Thoracic aorta (tissue), 2 donors: ENCODE measurements at regions not wholly inside any gene's neighbourhood (a gene's known extent, or its start where the extent isn't known, plus 50 kb on each side); places are given as distances from the start of the nearest gene placed in this dataset.

ENCODE experiments used
- ATAC-seq: fragments of 150-250 bp; one replicate; pipeline ENCODE4 v1.8.0; 2017; ENCODE audit warnings: low read depth; ENCODE audit not compliant: insufficient number of reproducible peaks, low FRiP score
- DNase-seq: peaks from one replicate; pipeline ENCODE4 v3.0.0-alpha.2; 2020; ENCODE audit warnings: low spot score
- H3K27ac ChIP-seq, 2 donors: fragments of 200-600 bp; sonication (generic); 1 replicate in 1 of 2; 2 replicates in 1 of 2; pipeline ENCODE4 v1.5.1; 2016; ENCODE audit warnings: mild to moderate bottlenecking in 2 of 2, moderate library complexity in 2 of 2
- H3K27me3 ChIP-seq: fragments of 200-600 bp; sonication (generic); replicated peaks from 2 replicates; pipeline ENCODE4 v1.6.0; 2016; ENCODE audit warnings: mild to moderate bottlenecking; ENCODE audit not compliant: insufficient read depth
- H3K36me3 ChIP-seq: fragments of 200-600 bp; sonication (generic); one replicate; pipeline ENCODE4 v1.5.1; 2016
- H3K4me1 ChIP-seq, 2 donors: fragments of 200-600 bp; sonication (generic); 1 replicate in 1 of 2; 2 replicates in 1 of 2; pipeline versions ENCODE4 v1.5.1 to v1.6.0; 2016; ENCODE audit warnings: low read depth in 2 of 2, mild to moderate bottlenecking in 1 of 2; ENCODE audit not compliant: control insufficient read depth in 1 of 2
- H3K4me3 ChIP-seq: fragments of 200-600 bp; sonication (generic); 2 replicates; pipeline ENCODE4 v1.5.1; 2016; ENCODE audit warnings: mild to moderate bottlenecking
- H3K9me3 ChIP-seq: fragments of 200-600 bp; sonication (generic); 2 replicates; pipeline ENCODE4 v1.5.1; 2016
- TF ChIP-seq, protein P1 (sequence below): fragments of 200-600 bp; sonication (generic); IDR thresholded peaks from one replicate; pipeline ENCODE4 v1.5.1; 2019; ENCODE audit warnings: antibody characterized with exemption

DNA sequence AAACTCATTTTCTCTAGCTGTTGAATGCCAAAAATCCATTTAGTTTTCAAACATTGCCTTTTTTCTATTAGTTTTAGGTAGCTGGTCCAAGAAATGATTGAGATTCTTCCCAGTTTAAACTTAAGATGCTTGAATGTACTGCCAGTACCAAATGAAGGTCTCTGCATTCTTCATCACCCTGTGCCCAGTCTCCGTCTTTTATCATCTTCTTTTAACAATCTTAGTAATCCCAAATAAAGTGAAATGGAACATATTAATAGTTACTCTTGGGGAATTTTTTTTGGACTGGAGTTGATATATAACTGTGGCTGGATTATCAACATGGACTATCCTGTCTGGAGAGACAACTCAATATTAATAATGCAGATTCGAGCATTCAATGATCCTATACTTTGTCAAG lies 54.1 kb upstream of the PCED1B start:
- DNase-seq (no peak), ATAC-seq (no peak)
- Histone ChIP-seq H3K36me3 (no peaks in the 10 kb centered on the region), H3K9me3 (no peaks in the 10 kb centered on the region), H3K4me1 (peaks cover 5 to 6% of the 10 kb centered on the region in 2 donors), H3K27me3 (no peaks in the 10 kb centered on the region), H3K27ac (no peak overlapping the region), H3K4me3 (no peak overlapping the region)
- TF ChIP-seq, protein P1, sequence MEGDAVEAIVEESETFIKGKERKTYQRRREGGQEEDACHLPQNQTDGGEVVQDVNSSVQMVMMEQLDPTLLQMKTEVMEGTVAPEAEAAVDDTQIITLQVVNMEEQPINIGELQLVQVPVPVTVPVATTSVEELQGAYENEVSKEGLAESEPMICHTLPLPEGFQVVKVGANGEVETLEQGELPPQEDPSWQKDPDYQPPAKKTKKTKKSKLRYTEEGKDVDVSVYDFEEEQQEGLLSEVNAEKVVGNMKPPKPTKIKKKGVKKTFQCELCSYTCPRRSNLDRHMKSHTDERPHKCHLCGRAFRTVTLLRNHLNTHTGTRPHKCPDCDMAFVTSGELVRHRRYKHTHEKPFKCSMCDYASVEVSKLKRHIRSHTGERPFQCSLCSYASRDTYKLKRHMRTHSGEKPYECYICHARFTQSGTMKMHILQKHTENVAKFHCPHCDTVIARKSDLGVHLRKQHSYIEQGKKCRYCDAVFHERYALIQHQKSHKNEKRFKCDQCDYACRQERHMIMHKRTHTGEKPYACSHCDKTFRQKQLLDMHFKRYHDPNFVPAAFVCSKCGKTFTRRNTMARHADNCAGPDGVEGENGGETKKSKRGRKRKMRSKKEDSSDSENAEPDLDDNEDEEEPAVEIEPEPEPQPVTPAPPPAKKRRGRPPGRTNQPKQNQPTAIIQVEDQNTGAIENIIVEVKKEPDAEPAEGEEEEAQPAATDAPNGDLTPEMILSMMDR = no peak

DNA sequence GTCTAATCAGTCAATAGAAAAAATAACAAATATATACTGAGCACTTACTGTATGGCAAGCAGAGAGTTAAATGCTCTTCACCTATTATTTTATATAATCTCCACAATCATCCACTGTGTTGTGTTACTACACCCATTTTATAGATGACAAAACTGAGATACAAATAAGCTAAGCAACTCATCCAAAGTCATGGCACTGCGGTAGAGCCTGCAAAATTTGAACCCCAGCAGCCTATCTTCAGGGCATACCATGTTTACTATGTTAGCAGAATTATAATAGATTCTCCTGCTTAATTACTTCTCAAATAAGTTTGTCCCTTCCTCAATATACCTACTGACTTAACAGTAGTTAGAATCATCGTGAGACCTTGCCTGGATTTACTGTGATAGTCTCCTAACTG lies 53.6 kb upstream of the PCED1B start:
- Histone ChIP-seq H3K4me3 (no peak overlapping the region), H3K36me3 (no peaks in the 10 kb centered on the region), H3K27me3 (no peaks in the 10 kb centered on the region), H3K27ac (no peak overlapping the region), H3K4me1 (peaks cover 5 to 6% of the 10 kb centered on the region in 2 donors), H3K9me3 (no peaks in the 10 kb centered on the region)
- TF ChIP-seq, protein P1 = no peak
- ATAC-seq (no peak), DNase-seq (no peak)

DNA sequence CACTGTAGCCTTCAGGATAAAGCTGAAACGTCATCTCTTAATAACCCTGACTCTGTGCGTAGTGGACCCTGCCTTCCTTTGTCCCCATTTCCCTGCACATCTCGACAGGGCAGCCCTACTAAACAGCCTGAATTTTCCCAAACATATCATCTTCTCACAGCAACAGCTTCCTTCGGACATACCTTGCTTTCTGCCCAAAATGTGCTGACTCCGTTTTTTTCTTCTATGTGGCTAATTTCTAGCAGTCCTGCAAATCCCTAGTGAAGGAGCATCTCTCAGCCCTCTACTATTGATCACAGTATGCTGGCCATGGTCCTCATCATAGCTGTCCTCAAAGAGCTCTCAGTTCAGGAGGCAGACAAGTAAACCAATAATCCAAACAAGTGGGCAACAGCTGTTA lies 53.1 kb upstream of the PCED1B start:
- H3K4me1 ChIP-seq = peaks cover 5 to 6% of the 10 kb centered on the region in 2 donors
- H3K36me3 ChIP-seq = no peaks in the 10 kb centered on the region
- no peaks in the 10 kb centered on the region for H3K9me3 ChIP-seq

More for the DNA sequence above, 53.1 kb upstream of the PCED1B start:
- TF ChIP-seq, protein P1 = no peak
- DNase-seq (no peak), ATAC-seq (no peak)
- H3K4me3 ChIP-seq = no peak overlapping the region
- H3K27me3 ChIP-seq = no peaks in the 10 kb centered on the region
- no peak overlapping the region for H3K27ac ChIP-seq
